ENCODE measurements at regions not wholly inside any gene's neighbourhood (a gene's known extent, or its start where the extent isn't known, plus 50 kb on each side); places are given as distances from the start of the nearest gene placed in this dataset.

GRCh38 chr17:54269881-54270280, 447.2 kb downstream of the KIF2B start:
- POLR2A ChIA-PET, result no interaction called here
- intact Hi-C loops (cut with micrococcal nuclease), result no loop called here
- H3K36me3 ChIP-seq (replicated peaks in 1 of 2; ENCODE audit: control extremely low read depth in 1 of 2, control insufficient read depth in 1 of 2, extremely low read depth in 1 of 2, insufficient read depth in 2 of 2, low read length in 1 of 2), result no peaks in the 10 kb centered on the region
- no peaks in the 10 kb centered on the region for H3K27me3 Mint-ChIP-seq
- H3K79me2 ChIP-seq (ENCODE audit: control insufficient read depth, insufficient read depth, low read length), result no peaks in the 10 kb centered on the region
- no peak for DNase-seq
- H3K4me1 Mint-ChIP-seq, result no peaks in the 10 kb centered on the region
- H3K4me3 Mint-ChIP-seq, result no peak overlapping the region
- peaks cover 0 to 8% (median 0%) of the 10 kb centered on the region in 3 donors for H3K9me3 ChIP-seq (ENCODE audit: control extremely low read depth in 1 of 3, control insufficient read depth in 2 of 3, insufficient read depth in 1 of 3, low read length in 2 of 3)
- H3K9ac ChIP-seq (ENCODE audit: low read length), result no peak overlapping the region
- no peak overlapping the region for H3K4me3 ChIP-seq (ENCODE audit: control extremely low read depth in 1 of 5, extremely low read depth in 1 of 5, insufficient read depth in 1 of 5, low read depth in 2 of 5, low read length in 4 of 5)
- no peak overlapping the region for H3K27ac Mint-ChIP-seq
- no CpG with 5 or more reads among the region's 2 CpGs for WGBS (ENCODE audit: insufficient coverage)
- TF ChIP-seq EZH2 (IDR thresholded peaks at IDR 0.05; ENCODE audit: borderline replicate concordance, insufficient read depth, low read depth, low read length, poor library complexity, severe bottlenecking) (no peak), CTCF (IDR thresholded peaks at IDR 0.05) (no peak)
- H3K4me2 ChIP-seq (replicated peaks; ENCODE audit: low read depth, low read length, poor library complexity, severe bottlenecking), result no peak overlapping the region
- CTCF ChIA-PET, result no interaction called here
- H3K27ac ChIP-seq (ENCODE audit: low read length in 2 of 2), result no peak overlapping the region
- H3K27me3 ChIP-seq (replicated peaks in 1 of 4; ENCODE audit: control extremely low read depth in 1 of 4, control insufficient read depth in 3 of 4, insufficient read depth in 4 of 4, low read length in 3 of 4), result no peaks in the 10 kb centered on the region
- no peak overlapping the region for H2AFZ ChIP-seq (ENCODE audit: insufficient read depth, low read depth, low read length, poor library complexity, severe bottlenecking)
- no peaks in the 10 kb centered on the region for H3K4me1 ChIP-seq (ENCODE audit: control insufficient read depth in 2 of 2, insufficient read depth in 2 of 2, low read length in 2 of 2)
- no peaks in the 10 kb centered on the region for H4K20me1 ChIP-seq (ENCODE audit: control insufficient read depth, insufficient read depth, low read length, poor library complexity, severe bottlenecking)
- ATAC-seq (ENCODE audit: low read depth), result no peak
- peaks cover 12% of the 10 kb centered on the region for H3K9me3 Mint-ChIP-seq (ENCODE audit: insufficient read depth)

- Histone ChIP-seq H3K4me3 (ENCODE audit: control extremely low read depth in 1 of 5, extremely low read depth in 1 of 5, insufficient read depth in 1 of 5, low read depth in 2 of 5, low read length in 4 of 5) (no peak overlapping the region), H3K27me3 (replicated peaks in 1 of 4; ENCODE audit: control extremely low read depth in 1 of 4, control insufficient read depth in 3 of 4, insufficient read depth in 4 of 4, low read length in 3 of 4) (no peaks in the 10 kb centered on the region), H3K4me1 (ENCODE audit: control insufficient read depth in 2 of 2, insufficient read depth in 2 of 2, low read length in 2 of 2) (no peaks in the 10 kb centered on the region), H3K79me2 (ENCODE audit: control insufficient read depth, insufficient read depth, low read length) (no peaks in the 10 kb centered on the region), H3K9me3 (ENCODE audit: control extremely low read depth in 1 of 3, control insufficient read depth in 2 of 3, insufficient read depth in 1 of 3, low read length in 2 of 3) (peaks cover 0 to 8% (median 0%) of the 10 kb centered on the region in 3 donors), H3K36me3 (replicated peaks in 1 of 2; ENCODE audit: control extremely low read depth in 1 of 2, control insufficient read depth in 1 of 2, extremely low read depth in 1 of 2, insufficient read depth in 2 of 2, low read length in 1 of 2) (no peaks in the 10 kb centered on the region), H3K4me2 (replicated peaks; ENCODE audit: low read depth, low read length, poor library complexity, severe bottlenecking) (no peak overlapping the region), H4K20me1 (ENCODE audit: control insufficient read depth, insufficient read depth, low read length, poor library complexity, severe bottlenecking) (no peaks in the 10 kb centered on the region), H3K9ac (ENCODE audit: low read length) (no peak overlapping the region), H2AFZ (ENCODE audit: insufficient read depth, low read depth, low read length, poor library complexity, severe bottlenecking) (no peak overlapping the region), H3K27ac (ENCODE audit: low read length in 2 of 2) (no peak overlapping the region)
- Mint-ChIP-seq H3K9me3 (ENCODE audit: insufficient read depth) (peaks cover 12% of the 10 kb centered on the region), H3K27me3 (no peaks in the 10 kb centered on the region), H3K4me3 (no peak overlapping the region), H3K27ac (no peak overlapping the region), H3K4me1 (no peaks in the 10 kb centered on the region)
- no peak for DNase-seq
- POLR2A ChIA-PET, result no interaction called here
- intact Hi-C loops (cut with micrococcal nuclease), result no loop called here
- CTCF ChIA-PET, result no interaction called here
- no peak for ATAC-seq (ENCODE audit: low read depth)
- TF ChIP-seq CTCF (IDR thresholded peaks at IDR 0.05), result no peak
- no peak for TF ChIP-seq EZH2 (IDR thresholded peaks at IDR 0.05; ENCODE audit: borderline replicate concordance, insufficient read depth, low read depth, low read length, poor library complexity, severe bottlenecking)
- WGBS (ENCODE audit: insufficient coverage), result no CpG with 5 or more reads among the region's 2 CpGs
Measured at GRCh38 chr17:54270499-54270898, 447.8 kb downstream of the KIF2B start.
